Prostate gland (tissue), 2 donors: ENCODE measurements at regions not wholly inside any gene's neighbourhood (a gene's known extent, or its start where the extent isn't known, plus 50 kb on each side); places are given as distances from the start of the nearest gene placed in this dataset.

Experiments used
- CTCF ChIP-seq, 4 experiments: fragments of 200-600 bp in 2 of 4; fragments of 450-650 bp in 2 of 4; sonication (generic) in 2 of 4; IDR thresholded peaks; 1 replicate in 3 of 4; 2 replicates in 1 of 4; pipeline ENCODE4 v1.5.1; 2016 to 2019; ENCODE audit warnings: antibody characterized with exemption in 4 of 4, mild to moderate bottlenecking in 2 of 4, moderate library complexity in 2 of 4
- POLR2A ChIP-seq: fragments of 450-650 bp; IDR thresholded peaks from one replicate; pipeline ENCODE4 v1.6.1; 2016; ENCODE audit warnings: antibody characterized with exemption, mild to moderate bottlenecking
- POLR2AphosphoS5 ChIP-seq: sonication (generic); formaldehyde crosslinking; IDR thresholded peaks from one replicate; pipeline ENCODE4 v1.6.1; 2017; ENCODE audit warnings: antibody characterized with exemption

- TF ChIP-seq CTCF (IDR thresholded peaks at IDR 0.05) (no peak), POLR2A (no peak), POLR2AphosphoS5 (no peak)
Measured at GRCh38 chr10:78181381-78182055, 147.9 kb downstream of the RPS24 start.
